ENCODE measurements at regions not wholly inside any gene's neighbourhood (a gene's known extent, or its start where the extent isn't known, plus 50 kb on each side); places are given as distances from the start of the nearest gene placed in this dataset.

- no peaks in the 10 kb centered on the region for H4K20me1 ChIP-seq (ENCODE audit: insufficient read depth)
- DNase-seq (ENCODE audit: low read depth, low spot score) (no peak), ATAC-seq (no peak)
- no peaks in the 10 kb centered on the region for H3K4me1 ChIP-seq (ENCODE audit: control insufficient read depth in 1 of 2, insufficient read depth in 2 of 2, low read length in 2 of 2)
- intact Hi-C loops (cut with micrococcal nuclease) = no loop called here
- no peaks in the 10 kb centered on the region for H3K36me3 ChIP-seq (ENCODE audit: control insufficient read depth in 1 of 2, insufficient read depth in 2 of 2, low read length in 2 of 2)
- RAD21 ChIA-PET (ENCODE audit: low non-redundant PET in 1 of 2, low total read pairs in 2 of 2, uncharacterized antibody in 2 of 2, unreplicated experiment in 2 of 2) = no interaction called here
- no peak overlapping the region for H3K9ac ChIP-seq (ENCODE audit: low read length)
- H3K27ac ChIP-seq (ENCODE audit: low read depth, low read length) = no peak overlapping the region
- H3K9me2 ChIP-seq (ENCODE audit: insufficient read depth) = no peaks in the 10 kb centered on the region
- POLR2A ChIA-PET = no interaction called here
- H3K4me3 ChIP-seq (replicated peaks in 1 of 2; ENCODE audit: low read depth in 1 of 2, low read length in 2 of 2) = no peak overlapping the region
- no peak overlapping the region for H2AFZ ChIP-seq (ENCODE audit: low read depth, low read length, poor library complexity, severe bottlenecking)
- no peaks in the 10 kb centered on the region for H3K79me2 ChIP-seq (ENCODE audit: insufficient read depth, low read length)
- CTCF ChIA-PET = no interaction called here
- no peaks in the 10 kb centered on the region for H3K27me3 ChIP-seq (ENCODE audit: insufficient read depth, low read length)
- H3K4me2 ChIP-seq (ENCODE audit: low read length) = no peak overlapping the region
- no TSS peak for BruUV-seq (replicated peaks)
- no peaks in the 10 kb centered on the region for H3K9me3 ChIP-seq (ENCODE audit: control insufficient read depth in 1 of 2, insufficient read depth in 1 of 2, low read depth in 1 of 2, low read length in 2 of 2)
- TF ChIP-seq SRF (IDR thresholded peaks at IDR 0.05; ENCODE audit: low read depth) (no peak), TCF7L2 (IDR thresholded peaks at IDR 0.05; ENCODE audit: borderline replicate concordance, extremely low read depth, insufficient read depth, insufficient read length) (no peak), POLR2AphosphoS5 (IDR thresholded peaks at IDR 0.05; ENCODE audit: low read depth, low read length) (no peak), CEBPB (IDR thresholded peaks at IDR 0.05; ENCODE audit: low read depth) (no peak), FOSL1 (IDR thresholded peaks at IDR 0.05; ENCODE audit: low read depth) (no peak), RAD21 (IDR thresholded peaks at IDR 0.05; ENCODE audit: low read depth) (no peak), SIN3A (IDR thresholded peaks at IDR 0.05; ENCODE audit: low read depth) (no peak), EZH2phosphoT487 (IDR thresholded peaks at IDR 0.05; ENCODE audit: borderline replicate concordance) (no peak), YY1 (IDR thresholded peaks at IDR 0.05; ENCODE audit: extremely low read depth, insufficient replicate concordance, low read depth, low read length) (no peak), CBX3 (IDR thresholded peaks at IDR 0.05; ENCODE audit: low read depth) (no peak), MAX (IDR thresholded peaks at IDR 0.05) (no peak), EZH2 (IDR thresholded peaks at IDR 0.05) (no peak)
- TF ChIP-seq, protein P1, sequence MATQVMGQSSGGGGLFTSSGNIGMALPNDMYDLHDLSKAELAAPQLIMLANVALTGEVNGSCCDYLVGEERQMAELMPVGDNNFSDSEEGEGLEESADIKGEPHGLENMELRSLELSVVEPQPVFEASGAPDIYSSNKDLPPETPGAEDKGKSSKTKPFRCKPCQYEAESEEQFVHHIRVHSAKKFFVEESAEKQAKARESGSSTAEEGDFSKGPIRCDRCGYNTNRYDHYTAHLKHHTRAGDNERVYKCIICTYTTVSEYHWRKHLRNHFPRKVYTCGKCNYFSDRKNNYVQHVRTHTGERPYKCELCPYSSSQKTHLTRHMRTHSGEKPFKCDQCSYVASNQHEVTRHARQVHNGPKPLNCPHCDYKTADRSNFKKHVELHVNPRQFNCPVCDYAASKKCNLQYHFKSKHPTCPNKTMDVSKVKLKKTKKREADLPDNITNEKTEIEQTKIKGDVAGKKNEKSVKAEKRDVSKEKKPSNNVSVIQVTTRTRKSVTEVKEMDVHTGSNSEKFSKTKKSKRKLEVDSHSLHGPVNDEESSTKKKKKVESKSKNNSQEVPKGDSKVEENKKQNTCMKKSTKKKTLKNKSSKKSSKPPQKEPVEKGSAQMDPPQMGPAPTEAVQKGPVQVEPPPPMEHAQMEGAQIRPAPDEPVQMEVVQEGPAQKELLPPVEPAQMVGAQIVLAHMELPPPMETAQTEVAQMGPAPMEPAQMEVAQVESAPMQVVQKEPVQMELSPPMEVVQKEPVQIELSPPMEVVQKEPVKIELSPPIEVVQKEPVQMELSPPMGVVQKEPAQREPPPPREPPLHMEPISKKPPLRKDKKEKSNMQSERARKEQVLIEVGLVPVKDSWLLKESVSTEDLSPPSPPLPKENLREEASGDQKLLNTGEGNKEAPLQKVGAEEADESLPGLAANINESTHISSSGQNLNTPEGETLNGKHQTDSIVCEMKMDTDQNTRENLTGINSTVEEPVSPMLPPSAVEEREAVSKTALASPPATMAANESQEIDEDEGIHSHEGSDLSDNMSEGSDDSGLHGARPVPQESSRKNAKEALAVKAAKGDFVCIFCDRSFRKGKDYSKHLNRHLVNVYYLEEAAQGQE (IDR thresholded peaks at IDR 0.05; ENCODE audit: low read depth) = no peak
Measured at GRCh38 chr5:124523897-124524296, 222.5 kb downstream of the ZNF608 start.

Data from HCT116 (cell line).